CD4-positive, alpha-beta T cell treated with Interleukin-6 at 100 ng/mL for 8 hours (primary cell): ENCODE measurements at regions not wholly inside any gene's neighbourhood (a gene's known extent, or its start where the extent isn't known, plus 50 kb on each side); places are given as distances from the start of the nearest gene placed in this dataset.
"Not testable (repeated sequence)": the region's sequence is repeated elsewhere in the genome, so short reads cannot be mapped to it uniquely, and the experiment has no call there.

Experiments
- DNase-seq: peaks from one replicate; pipeline ENCODE4 v3.0.0-alpha.2; 2020; ENCODE audit warnings: mixed read lengths, low spot score

DNA sequence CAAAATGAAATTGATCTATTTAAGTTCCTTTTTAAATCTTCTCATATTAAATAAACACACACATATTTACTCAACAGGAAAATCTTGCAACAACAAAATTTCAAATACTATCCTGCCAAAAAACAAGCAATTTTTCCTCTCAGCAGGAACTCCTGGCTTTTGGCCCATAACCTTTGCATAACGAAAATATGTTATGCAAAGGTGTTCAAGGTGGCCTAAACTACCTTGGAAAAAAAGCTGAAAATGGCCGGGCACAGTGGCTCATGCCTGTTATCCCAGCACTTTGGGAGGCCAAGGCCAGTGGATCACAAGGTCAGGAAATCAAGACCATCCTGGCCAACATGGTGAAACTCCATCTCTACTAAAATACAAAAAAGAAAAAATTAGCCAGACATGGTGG is 424.3 kb upstream of the ZNF337 start:
- not testable (repeated sequence) for DNase-seq

DNA sequence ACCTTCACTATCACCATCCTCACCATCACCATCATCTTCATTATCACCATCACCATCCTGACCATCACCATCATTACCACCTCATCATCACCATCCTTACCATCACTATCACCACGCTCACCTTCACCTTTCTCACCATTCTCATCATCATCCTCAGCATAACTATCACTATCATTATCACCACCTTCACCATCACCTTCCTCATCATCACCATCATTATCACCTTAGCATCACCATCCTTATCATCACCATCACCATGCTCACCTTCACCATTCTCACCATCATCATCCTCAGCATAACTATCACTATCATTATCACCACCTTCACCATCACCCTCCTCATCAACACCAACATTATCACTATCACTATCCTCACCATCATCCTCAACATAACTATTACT is 397.8 kb upstream of the ZNF337 start:
- not testable (repeated sequence) for DNase-seq

DNA sequence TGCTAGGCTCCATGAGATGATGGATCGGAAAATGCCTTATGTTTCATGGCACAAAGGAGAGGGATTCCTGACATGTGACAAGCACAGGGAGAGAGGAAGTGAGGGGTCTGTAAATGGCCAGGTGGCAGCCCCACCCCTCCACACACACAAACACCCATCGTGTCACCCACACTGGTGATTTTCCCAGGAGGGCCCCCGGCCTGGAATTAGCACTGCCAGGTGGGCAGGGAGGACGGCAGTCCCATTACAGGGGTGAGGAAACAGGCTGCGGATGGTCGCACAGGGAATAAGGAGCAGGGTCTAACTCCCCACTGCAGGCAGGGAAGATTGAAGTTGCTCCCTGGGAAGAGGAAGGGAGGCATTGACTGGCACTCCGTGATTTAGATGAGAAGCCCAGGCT is 395.3 kb upstream of the ZNF337 start:
- not testable (repeated sequence) for DNase-seq

DNA sequence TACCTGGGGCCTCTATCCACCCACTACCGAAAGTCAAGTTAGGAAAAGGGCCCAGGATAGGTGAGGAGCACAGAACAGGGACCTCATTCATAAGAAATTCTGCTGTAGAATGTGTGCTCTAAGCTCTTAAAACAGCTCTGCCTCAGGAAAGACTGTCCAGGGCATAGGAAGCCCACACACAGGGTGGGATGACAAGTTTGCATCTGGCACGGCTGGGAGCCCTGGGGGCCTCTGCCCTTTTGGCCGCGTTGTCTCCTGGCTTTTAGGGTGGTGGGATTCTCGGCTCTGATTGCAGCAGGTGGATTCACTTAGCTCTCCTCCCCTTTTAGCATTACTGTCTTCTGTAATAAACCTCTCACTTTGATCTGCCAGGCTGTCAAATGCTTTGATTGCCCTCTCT is 389.5 kb upstream of the ZNF337 start:
- DNase-seq = not testable (repeated sequence)

DNA sequence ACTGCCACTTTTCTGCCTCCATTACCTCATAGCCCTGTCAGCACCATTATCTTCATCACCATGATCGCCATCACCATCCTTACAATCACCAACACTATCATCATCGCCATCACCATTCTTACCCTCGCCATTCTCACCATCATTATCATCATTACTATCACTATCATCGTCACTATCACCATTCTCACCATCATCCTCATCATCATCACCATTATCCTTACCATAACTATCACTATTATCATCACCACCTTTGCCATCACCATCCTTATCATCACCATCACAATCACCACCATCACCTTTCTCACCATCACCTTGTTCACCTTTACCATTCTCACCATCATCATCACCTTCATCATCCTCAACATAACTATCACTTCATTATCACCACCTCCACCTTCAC is 377.3 kb upstream of the ZNF337 start:
- not testable (repeated sequence) for DNase-seq

DNA sequence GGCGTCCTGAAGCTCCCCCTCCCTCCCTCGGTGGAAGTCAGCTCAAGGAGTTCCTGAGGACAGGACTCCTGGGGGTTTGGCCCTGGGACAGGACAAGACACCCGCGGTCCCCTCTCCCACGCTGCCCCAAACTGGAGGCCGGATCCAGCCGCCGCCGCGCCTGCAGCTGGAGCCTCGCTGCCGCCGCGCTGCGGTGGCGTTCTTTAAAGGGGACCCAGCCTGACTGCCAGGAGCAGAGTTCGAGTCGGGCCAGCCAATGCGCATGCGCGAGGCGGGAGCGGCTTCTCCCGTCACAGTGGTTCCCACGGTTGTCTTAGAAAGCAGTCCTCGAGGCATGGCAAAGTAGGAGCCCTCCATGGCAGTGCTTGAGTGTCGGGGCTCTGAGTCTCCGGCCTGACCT is 362.7 kb upstream of the ZNF337 start:
- not testable (repeated sequence) for DNase-seq

DNA sequence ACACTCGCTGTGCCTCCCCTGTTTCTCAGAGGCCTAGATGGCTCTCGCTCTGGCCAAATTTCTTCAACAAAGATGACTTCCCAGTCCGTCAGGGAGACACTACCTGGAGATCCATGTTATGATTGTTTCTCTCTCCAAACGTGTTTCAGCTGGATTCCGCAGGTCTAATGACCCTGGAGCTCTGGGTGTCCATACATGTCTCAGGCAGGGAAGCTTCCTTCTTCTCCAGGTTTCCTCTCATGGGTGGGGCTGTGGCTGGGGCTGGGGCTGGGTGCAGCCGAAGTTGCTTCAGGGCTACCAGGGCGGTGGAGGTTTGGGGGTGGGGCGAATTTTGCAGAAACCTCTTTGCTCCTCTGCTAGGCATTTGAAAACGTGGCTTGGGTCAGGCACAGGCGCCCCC is 361.8 kb upstream of the ZNF337 start:
- not testable (repeated sequence) for DNase-seq

DNA sequence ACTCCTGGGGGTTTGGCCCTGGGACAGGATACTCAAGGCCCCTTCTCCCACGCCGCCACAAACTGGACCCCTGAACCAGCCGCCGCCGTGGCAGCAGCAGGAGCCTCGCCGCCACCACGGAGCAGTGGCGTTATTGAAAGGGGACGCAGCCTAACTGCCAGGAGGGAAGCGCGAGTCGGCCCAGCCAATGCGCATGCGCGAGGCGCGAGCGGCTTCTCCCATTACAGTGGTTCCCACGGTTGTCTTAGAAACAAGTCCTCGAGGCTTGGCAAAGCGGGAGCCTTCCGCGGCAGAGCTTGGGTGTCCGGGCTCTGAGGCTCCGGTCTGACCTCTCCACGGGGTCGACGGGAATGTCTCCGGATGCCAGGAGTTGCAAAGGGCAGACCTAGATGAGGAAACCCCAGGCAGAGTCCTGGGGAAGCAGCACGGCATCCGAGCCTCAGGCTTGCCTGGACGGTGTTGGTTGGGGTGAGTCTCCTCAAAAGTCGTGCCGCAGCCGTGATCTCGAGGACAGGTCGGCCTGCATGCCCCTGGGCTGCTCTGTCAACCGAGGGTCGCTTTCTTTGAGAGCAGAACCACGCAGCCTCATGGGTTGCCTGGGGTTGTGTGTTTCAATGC is 360.6 kb upstream of the ZNF337 start:
- DNase-seq = not testable (repeated sequence)

DNA sequence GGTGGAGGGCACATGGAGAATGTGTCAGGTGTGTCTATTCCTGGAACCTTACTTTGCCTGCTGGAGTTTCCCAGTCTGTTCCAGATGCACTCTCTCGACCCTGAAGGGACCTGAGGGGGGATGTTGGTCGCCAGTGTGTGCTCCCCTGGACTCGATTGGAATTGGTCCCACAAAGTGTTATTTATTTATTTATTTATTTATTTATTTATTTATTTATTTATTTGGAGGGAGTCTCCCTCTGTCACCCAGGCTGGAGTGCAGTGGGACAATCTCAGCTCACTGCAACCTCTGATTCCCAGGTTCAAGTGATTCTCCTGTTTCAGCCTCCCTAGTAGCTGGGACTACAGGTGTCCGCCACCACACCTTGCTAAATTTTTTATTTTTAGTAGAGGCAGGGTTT is 329.1 kb upstream of the ZNF337 start:
- DNase-seq = not testable (repeated sequence)

DNA sequence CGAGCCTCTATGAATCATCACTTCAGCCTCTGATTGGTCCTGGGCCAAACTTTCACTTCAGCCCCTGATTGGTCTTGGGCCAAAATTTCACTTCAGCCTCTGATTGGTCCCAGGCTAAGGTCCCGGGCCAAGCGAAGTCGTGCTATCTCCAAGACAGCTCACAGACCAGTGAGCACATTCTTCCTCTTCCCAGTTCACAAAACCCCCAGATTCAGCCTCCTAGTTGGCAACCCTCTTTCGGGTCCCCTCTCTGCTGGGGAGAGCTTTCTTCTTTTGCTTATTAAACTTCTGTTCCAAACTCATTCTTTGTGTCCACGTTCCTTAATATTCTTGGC is 314.3 kb upstream of the ZNF337 start:
- DNase-seq = not testable (repeated sequence)

DNA sequence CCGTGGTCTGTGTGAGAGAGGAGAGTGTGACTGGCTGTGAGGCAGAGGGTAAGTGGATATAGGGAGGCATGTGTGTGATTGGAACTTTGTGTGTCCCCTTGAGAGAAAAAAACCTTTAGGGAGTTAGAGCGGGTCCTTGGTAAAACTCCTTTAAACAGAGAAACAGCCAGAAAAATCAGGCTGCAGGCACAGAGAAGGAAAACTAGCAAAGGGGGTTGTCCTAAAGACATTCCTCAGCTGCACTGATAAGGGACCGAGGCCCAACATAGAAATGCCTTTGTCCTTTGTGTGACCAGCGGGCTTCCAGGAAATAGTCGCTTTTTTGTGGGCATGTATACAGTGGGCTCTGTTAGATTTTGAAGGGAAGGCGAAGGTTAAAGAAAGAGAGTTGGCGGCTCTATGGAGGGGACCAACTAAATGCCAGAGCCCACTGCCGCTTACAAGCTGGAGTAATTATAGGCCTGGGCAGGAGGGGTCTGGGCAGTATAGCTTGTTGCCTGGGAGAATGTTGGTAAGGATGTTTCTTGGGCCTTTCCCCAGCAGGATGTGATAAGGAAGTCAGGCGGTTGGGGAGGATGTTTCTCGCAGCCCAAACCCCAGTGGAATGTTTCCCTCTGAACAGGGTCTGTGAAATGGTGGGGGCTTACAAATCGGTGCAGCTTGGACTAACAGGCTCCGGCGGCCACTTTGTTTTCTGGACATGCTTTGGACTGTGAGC is 313.7 kb upstream of the ZNF337 start:
- not testable (repeated sequence) for DNase-seq

DNA sequence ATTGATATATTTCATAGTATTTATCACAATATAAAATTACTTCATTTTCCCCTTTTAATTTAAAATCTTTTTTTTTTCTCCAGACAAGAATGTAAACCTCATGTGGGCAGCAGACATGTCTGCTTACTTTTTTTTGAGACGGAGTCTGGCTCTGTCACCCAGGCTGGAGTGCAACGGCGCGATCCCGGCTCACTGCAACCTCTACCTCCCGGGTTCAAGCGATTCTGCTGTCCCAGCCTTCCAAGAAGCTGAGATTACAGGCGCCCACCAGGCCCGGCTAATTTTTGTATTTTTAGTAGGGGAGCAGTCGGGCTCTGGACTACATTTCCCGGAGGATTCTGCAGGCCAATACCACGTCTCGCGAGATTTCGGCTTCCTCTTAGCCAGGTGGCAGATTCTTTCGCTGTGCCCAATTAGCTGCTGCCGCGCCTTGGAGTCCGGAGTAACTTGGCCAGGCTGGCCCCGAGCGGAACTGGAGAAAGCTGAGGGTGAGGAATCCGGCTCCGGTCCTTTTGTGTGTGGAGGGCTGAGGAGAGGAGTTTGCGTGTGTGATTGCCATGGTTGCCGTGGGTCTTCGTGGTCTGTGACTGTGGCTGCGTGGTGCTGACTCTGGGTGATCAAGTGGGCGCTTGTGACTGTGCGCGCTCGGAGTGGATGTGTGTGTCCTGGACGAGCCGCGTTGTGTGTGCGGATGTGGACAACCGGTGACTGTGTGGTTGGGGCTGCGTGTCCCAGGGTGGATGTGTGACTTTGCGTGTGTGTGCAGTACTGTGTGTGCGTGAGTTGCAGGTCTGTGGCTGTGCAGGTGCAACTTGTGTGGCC is 313.0 kb upstream of the ZNF337 start:
- DNase-seq = peak; percentile 54

DNA sequence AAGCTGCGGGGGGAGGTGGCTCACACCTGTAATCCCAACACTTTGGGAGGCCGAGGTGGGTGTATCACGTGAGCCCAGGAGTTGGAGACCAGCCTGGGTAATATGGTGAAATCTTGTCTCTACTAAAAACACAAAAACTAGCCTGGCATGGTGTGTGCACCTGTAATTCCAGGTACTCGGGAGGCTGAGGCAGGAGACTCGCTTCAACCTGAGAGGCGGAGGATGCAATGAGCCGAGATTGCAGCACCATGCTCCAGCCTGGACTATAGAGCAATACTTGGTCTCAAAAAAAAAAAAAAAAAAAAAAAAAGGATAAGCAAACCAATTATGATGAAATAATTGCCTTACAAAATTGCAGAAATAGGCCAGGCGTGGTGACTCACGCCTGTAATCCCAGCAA is 311.4 kb upstream of the ZNF337 start:
- DNase-seq = not testable (repeated sequence)

DNA sequence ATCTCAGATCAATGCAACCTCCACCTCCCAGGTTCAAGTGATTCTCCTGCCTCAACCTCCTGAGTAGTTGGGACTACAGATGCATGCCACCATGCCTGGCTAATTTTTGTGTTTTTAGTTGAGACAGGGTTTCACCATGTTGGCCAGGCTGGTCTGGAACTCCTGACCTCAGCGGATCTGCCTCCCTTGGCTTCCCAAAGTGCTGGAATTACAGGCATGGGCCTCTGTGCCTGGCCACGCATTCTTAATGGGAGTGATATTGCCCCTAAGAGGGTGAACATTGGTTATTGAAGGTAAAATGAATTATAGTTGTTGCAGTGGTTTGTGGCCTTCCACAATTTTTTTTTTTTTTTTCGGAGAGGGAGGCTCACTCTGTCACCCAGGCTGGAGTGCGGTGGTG is 309.5 kb upstream of the ZNF337 start:
- DNase-seq = not testable (repeated sequence)

DNA sequence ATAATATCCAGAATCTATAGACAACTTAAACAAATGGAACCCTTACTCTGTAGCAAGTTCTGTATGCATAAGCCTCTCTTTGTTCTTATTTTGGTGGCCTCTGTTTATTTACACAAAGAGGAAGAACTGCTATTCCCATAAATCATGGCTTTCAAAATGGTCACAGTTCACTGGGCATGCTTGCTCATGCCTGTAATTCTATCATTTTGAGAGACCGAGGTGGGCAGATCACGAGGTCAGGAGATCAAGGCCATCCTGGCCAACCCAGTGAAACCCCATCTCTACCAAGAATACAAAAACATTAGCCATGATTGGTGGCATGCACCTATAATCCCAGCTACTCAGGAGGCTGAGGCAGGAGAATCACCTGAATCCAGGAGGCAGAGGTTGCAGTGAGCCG is 307.3 kb upstream of the ZNF337 start:
- not testable (repeated sequence) for DNase-seq

DNA sequence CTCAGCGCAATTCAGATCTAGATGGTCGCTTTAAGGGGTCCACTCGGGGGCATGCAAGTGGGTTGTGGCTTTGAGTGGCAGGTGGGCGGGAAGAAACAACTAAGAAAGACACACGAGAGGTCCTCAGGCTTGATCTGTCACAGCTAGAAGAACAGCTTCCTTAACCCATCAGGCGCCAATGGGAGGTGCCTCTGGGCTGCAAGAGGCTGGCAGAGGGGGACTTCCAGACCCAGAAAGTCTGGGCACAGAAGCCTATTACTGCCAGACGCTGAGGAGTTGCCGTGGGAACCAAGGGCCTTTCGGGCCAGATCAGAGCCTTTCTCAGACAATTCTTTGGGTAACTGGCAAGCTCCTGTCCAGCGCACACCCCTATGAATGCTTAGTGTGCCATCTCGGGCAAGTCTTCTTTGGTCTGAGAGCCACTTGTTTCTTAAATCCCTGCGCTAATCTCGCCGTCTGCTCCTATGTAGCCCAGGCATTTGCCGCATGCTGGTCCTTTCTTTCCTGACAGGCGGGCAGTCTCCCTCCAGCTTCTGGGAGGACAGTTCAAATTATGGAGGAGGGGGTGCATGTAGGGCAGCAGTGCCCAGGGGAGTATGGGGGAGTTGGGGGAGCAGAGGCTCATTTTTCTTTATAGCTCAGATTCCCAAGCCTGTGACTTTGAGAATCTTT is 300.9 kb upstream of the ZNF337 start:
- not testable (repeated sequence) for DNase-seq

DNA sequence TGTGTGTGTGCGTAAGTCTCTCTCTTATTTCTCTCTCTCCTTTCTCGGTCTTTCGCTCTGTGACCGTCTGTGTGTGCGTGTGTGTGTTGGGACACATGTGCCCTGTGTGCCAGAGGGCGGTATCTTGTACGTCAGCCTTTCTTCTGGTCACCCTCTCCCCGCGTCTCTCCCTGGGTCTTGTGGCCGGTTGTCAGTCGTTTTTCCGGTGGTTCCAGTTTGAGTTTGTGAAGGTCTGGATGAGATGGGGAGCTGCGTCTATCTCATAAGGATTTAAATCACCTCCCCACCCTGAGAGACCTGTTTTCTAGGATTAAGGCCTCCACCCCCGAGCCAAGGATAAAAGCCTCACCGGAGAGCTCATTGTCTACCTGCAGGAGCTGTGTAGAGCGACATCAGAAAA is 295.5 kb upstream of the ZNF337 start:
- DNase-seq = no peak

DNA sequence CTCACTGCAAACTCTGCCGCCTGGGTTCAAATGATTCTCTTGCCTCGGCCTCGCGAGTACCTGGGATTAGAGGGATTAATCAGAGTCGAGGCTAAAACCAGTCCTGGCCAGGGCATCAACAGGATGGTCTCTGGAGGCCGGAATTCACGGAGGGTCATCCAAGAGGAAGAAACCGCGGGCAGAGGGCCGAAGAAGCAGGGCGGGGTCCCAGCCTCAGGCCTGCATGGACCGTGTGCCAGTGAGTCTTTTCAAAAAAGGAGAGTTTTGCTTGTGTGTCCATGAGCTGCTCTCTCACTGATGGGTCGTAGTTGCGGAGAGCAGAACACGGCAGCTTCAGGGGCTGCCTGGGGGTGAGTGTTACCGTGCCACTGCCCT is 295.1 kb upstream of the ZNF337 start:
- no peak for DNase-seq

DNA sequence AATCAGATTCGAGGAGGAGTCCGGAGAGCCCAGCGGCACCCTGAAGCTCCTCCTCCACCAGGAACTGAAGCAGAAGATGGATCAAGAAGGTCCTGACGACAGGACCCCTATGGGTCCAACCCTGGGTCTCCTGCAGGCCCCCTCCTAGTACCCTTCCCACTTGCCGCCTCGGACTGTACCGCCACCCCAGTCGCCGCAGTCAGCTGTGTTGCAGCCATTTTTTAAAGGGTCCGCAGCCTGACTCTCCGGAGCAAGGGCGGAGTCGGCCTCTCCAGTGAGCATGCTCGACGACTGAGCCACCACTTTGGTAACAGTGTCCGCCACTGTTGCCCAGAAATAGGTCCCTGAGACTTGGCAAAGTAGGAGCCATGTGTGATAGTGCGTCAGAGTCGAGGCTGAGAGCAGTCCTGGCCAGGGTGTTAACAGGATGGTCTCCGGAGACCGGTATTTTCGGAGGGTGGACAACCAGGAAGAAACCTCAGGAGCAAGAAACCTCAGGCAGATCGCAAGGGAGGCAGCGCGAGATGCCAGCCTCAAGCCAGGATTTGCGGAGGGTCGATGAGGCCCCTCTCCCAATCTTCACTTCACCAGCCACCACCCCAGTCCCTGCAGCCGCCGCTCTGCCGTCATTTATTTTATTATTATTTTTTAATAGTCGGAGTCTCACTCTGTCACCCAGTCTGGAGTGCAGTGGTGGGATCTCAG is 294.6 kb upstream of the ZNF337 start:
- DNase-seq = no peak

DNA sequence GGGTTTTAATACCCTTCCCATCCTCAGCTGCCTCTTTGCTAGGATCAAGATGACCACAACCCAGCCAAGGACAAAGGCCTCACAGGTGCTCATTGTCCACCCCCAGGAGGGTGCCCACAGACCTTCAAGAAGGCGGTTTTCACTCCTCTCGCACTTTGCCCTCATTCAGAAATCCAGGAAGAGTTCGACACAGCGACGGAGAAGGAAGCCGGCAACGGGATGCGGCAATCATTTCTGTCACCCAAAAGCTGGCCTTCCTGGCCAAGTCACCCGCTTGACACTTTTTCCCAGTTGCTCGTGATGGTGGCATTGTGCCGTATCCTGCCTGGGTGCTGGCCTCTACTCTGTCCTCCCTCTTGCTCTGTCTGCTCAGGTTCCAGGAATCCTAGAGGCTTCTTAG is 293.0 kb upstream of the ZNF337 start:
- not testable (repeated sequence) for DNase-seq

DNA sequence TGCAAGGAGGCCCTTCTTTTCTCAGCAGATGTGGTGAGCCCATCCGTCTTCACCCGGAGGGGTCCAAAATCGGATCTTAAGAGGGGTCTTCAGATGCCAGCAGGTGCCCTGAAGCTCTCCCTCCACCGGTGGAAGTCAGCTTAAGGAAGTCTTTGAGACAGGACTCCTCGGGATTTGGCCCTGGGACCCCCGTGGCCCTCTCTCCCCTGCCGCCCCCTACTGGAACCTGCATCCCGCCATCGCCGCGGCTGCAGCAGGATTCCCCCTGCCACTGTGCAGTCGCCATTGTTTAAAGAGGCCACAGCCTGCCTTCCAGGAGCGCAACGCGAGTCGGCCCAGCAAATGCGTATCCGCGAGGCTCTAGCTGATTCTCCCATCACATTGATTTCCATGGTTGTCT is 292.5 kb upstream of the ZNF337 start:
- no peak for DNase-seq
